ENCODE measurements at regions not wholly inside any gene's neighbourhood (a gene's known extent, or its start where the extent isn't known, plus 50 kb on each side); places are given as distances from the start of the nearest gene placed in this dataset.
A peak's percentile ranks its signal among the peaks of the same experiment; 100 is the strongest.

GRCh38 chr3:182235504-182235903 is 523.8 kb downstream of the SOX2 start:
- DNase-seq (ENCODE audit: low spot score): no peak
- ATAC-seq (ENCODE audit: low FRiP score): no peak
- TF ChIP-seq CTCF (IDR thresholded peaks at IDR 0.05): no peak

- no peak for TF ChIP-seq CTCF (IDR thresholded peaks at IDR 0.05)
- no peak for ATAC-seq (ENCODE audit: low FRiP score)
- DNase-seq (ENCODE audit: low spot score): no peak
These were observed 526.4 kb downstream of the SOX2 start for GRCh38 chr3:182238126-182238525.

DNA sequence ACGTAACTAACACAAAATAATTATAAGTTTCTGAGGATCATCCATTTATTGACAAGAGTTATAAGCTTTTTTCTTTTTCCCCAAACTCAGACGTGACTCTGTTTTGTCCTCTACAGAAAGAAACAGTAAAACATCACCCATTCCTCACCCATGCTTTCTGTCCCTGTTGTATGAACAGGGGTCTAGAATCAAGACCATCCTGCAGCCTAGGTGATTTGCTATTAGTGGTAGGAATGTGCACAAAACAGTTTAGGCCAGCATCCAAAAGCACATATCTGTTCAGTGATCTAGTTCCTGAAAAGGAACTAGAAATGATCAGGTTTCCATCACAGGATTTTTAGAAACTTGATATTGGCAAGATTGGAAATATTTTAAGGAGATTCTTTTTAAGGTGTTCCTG is 527.6 kb downstream of the SOX2 start:
- ATAC-seq (ENCODE audit: low FRiP score): no peak
- no peak for DNase-seq (ENCODE audit: low spot score)
- no peak for TF ChIP-seq CTCF (IDR thresholded peaks at IDR 0.05)

DNA sequence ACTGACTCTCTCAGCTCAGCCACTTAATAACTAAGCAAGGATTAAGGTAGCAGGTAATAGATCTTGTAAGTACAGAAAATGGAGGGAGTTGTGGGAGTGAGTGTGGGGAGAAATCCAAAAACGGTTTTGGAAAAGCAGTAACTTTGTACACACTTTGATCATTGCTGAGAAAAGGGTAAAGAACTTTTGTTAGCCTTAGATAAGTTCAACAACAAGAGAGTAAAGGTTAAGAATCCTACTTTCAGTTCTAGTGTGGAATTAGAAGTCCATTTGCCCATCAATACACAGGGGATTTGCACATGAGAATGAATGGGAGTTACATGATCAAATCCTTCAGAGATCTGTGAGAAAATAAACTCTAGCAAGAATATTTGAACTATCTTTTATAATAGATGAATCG is 528.7 kb downstream of the SOX2 start:
- no peak for DNase-seq (ENCODE audit: low spot score)
- no peak for TF ChIP-seq CTCF (IDR thresholded peaks at IDR 0.05)
- ATAC-seq (ENCODE audit: low FRiP score): no peak

- DNase-seq (ENCODE audit: low spot score): no peak
- TF ChIP-seq CTCF (IDR thresholded peaks at IDR 0.05): no peak
- no peak for ATAC-seq (ENCODE audit: low FRiP score)
These were observed 529.6 kb downstream of the SOX2 start for GRCh38 chr3:182241196-182241765.

- DNase-seq (ENCODE audit: low spot score) (no peak), ATAC-seq (ENCODE audit: low FRiP score) (peak; percentile 86)
- no peak for TF ChIP-seq CTCF (IDR thresholded peaks at IDR 0.05)
These were observed 530.2 kb downstream of the SOX2 start for GRCh38 chr3:182241766-182242488.

DNA sequence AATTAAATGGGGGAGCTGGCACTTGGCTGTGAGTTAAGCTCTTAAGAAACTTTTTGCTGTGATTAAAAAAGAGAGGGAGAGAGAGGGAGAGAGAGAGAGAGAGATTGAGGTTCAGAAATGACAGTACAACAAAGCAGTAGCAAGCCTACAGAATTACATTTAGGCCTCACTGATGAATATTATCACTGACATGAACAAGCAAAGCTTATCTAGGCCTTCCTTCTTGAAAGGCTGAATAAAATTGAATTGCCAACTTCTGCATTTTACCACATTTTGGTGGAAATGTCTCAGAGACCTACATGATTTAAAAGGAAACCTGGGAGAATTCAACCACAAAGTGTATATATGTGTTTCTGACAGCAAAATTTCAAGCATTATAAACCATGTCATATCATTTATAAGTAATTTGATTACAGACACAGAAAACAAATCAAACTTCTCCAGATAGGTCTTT is 530.8 kb downstream of the SOX2 start:
- no peak for ATAC-seq (ENCODE audit: low FRiP score)
- no peak for DNase-seq (ENCODE audit: low spot score)
- TF ChIP-seq CTCF (IDR thresholded peaks at IDR 0.05): no peak
